OCI-LY1 (cell line): ENCODE measurements at regions not wholly inside any gene's neighbourhood (a gene's known extent, or its start where the extent isn't known, plus 50 kb on each side); places are given as distances from the start of the nearest gene placed in this dataset.

ENCODE experiments used
- EZH2 ChIP-seq: fragments of 200-600 bp; sonication (generic), shearing (Covaris generic); IDR thresholded peaks from 2 replicates; pipeline ENCODE4 v1.8.0; 2017; ENCODE audit warnings: borderline replicate concordance, mixed run types, mild to moderate bottlenecking, antibody characterized with exemption, low read length, moderate library complexity, mixed read lengths
- TF ChIP-seq, protein P1 (sequence below): fragments of 200-600 bp; sonication (generic), shearing (Covaris generic); IDR thresholded peaks from 2 replicates; pipeline ENCODE4 v1.5.1; 2017; ENCODE audit warnings: mild to moderate bottlenecking, antibody characterized with exemption, low read length, moderate library complexity, mixed read lengths

DNA sequence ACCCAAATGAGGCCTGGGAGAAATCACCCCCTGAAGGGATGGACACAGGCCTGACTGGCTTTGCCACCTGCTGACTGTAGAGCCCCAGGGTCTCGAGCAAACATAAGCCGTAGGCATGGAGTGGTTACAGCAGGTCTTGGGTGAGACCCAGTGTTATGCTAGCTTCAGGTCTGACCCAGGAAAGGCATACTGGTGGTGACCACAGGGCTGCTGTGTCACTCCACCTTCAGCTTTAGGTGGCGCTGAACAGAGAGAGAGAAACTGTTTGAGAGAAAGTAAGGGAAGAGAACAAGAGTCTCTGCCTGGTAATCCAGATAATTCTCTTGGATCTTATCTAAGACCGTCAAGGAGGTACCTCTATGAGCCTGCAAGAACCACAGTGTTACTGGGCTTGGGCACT, 1544.2 kb upstream of the TMEFF2 start:
- TF ChIP-seq, protein P1, sequence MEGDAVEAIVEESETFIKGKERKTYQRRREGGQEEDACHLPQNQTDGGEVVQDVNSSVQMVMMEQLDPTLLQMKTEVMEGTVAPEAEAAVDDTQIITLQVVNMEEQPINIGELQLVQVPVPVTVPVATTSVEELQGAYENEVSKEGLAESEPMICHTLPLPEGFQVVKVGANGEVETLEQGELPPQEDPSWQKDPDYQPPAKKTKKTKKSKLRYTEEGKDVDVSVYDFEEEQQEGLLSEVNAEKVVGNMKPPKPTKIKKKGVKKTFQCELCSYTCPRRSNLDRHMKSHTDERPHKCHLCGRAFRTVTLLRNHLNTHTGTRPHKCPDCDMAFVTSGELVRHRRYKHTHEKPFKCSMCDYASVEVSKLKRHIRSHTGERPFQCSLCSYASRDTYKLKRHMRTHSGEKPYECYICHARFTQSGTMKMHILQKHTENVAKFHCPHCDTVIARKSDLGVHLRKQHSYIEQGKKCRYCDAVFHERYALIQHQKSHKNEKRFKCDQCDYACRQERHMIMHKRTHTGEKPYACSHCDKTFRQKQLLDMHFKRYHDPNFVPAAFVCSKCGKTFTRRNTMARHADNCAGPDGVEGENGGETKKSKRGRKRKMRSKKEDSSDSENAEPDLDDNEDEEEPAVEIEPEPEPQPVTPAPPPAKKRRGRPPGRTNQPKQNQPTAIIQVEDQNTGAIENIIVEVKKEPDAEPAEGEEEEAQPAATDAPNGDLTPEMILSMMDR: no peak
- no peak for TF ChIP-seq EZH2
